H9 (cell line): ENCODE measurements at regions not wholly inside any gene's neighbourhood (a gene's known extent, or its start where the extent isn't known, plus 50 kb on each side); places are given as distances from the start of the nearest gene placed in this dataset.

Experiments used
- DNase-seq: peaks from one replicate; pipeline ENCODE4 v3.0.0-alpha.2; 2017
- H2AFZ ChIP-seq: one replicate; pipeline ENCODE4 v1.6.1; 2013; ENCODE audit warnings: mild to moderate bottlenecking, low read length, control low read depth, moderate library complexity
- H2AK5ac ChIP-seq: 2 replicates; pipeline ENCODE4 v1.6.1; 2013; ENCODE audit warnings: low read length, control low read depth, mixed read lengths; ENCODE audit not compliant: insufficient read length
- H2BK120ac ChIP-seq: one replicate; pipeline ENCODE4 v1.6.1; 2013; ENCODE audit warnings: low read depth, mild to moderate bottlenecking, low read length, control low read depth, inconsistent platforms; ENCODE audit not compliant: poor library complexity, severe bottlenecking
- H2BK12ac ChIP-seq: 2 replicates; pipeline ENCODE4 v1.6.1; 2013; ENCODE audit warnings: low read length, control low read depth, mixed read lengths, low read depth; ENCODE audit not compliant: insufficient read length
- H2BK15ac ChIP-seq: 2 replicates; pipeline ENCODE4 v1.6.1; 2013; ENCODE audit warnings: low read depth, low read length, control low read depth
- H2BK20ac ChIP-seq: one replicate; pipeline ENCODE4 v1.6.1; 2013; ENCODE audit warnings: low read depth, mild to moderate bottlenecking, low read length, control low read depth, inconsistent platforms; ENCODE audit not compliant: poor library complexity, severe bottlenecking
- H2BK5ac ChIP-seq: 2 replicates; pipeline ENCODE4 v1.6.1; 2013; ENCODE audit warnings: low read length, control low read depth, mixed read lengths; ENCODE audit not compliant: insufficient read length
- H3K14ac ChIP-seq: 2 replicates; pipeline ENCODE4 v1.6.1; 2013; ENCODE audit warnings: low read length, control low read depth; ENCODE audit not compliant: insufficient read depth
- H3K18ac ChIP-seq: 2 replicates; pipeline ENCODE4 v1.6.1; 2013; ENCODE audit warnings: low read depth, mild to moderate bottlenecking, mixed read lengths, low read length, control low read depth; ENCODE audit not compliant: insufficient read length
- H3K23ac ChIP-seq: 2 replicates; pipeline ENCODE4 v1.6.1; 2013; ENCODE audit warnings: low read length, control low read depth, mixed read lengths, low read depth; ENCODE audit not compliant: insufficient read length
- H3K23me2 ChIP-seq: 2 replicates; pipeline ENCODE4 v1.6.1; 2013; ENCODE audit warnings: low read depth, mild to moderate bottlenecking, mixed read lengths, low read length, control low read depth; ENCODE audit not compliant: insufficient read length, poor library complexity, severe bottlenecking
- H3K27ac ChIP-seq: 2 replicates; pipeline ENCODE4 v1.5.1; 2013; ENCODE audit warnings: low read length, control low read depth, mixed read lengths, low read depth; ENCODE audit not compliant: insufficient read length
- H3K27me3 ChIP-seq: 2 replicates; pipeline ENCODE4 v1.6.1; 2013; ENCODE audit warnings: low read length, control low read depth, inconsistent platforms; ENCODE audit not compliant: insufficient read depth
- H3K4ac ChIP-seq: 2 replicates; pipeline ENCODE4 v1.6.1; 2013; ENCODE audit warnings: low read depth, mild to moderate bottlenecking, control low read depth, inconsistent platforms, low read length, moderate library complexity
- H3K4me1 ChIP-seq: 2 replicates; pipeline ENCODE4 v1.6.1; 2013; ENCODE audit warnings: low read length, control low read depth, inconsistent platforms; ENCODE audit not compliant: insufficient read depth
- H3K4me2 ChIP-seq: 2 replicates; pipeline ENCODE4 v1.6.1; 2013; ENCODE audit warnings: low read length, control low read depth, mixed read lengths; ENCODE audit not compliant: insufficient read length, insufficient read depth
- H3K56ac ChIP-seq: 2 replicates; pipeline ENCODE4 v1.6.1; 2013; ENCODE audit warnings: low read depth, mild to moderate bottlenecking, mixed read lengths, low read length, control low read depth; ENCODE audit not compliant: insufficient read length
- H3K79me1 ChIP-seq: 2 replicates; pipeline ENCODE4 v1.6.1; 2013; ENCODE audit warnings: low read depth, mild to moderate bottlenecking, moderate library complexity, low read length, control low read depth, inconsistent platforms; ENCODE audit not compliant: insufficient read depth, poor library complexity, severe bottlenecking
- H3K79me2 ChIP-seq: 2 replicates; pipeline ENCODE4 v1.6.1; 2013; ENCODE audit warnings: low read length, control low read depth, inconsistent platforms; ENCODE audit not compliant: insufficient read depth
- H3K9ac ChIP-seq: 2 replicates; pipeline ENCODE4 v1.6.1; 2013; ENCODE audit warnings: low read length, control low read depth, mixed read lengths; ENCODE audit not compliant: insufficient read length; ENCODE audit errors: extremely low read depth
- H3K9me3 ChIP-seq: one replicate; pipeline ENCODE4 v1.6.1; 2013; ENCODE audit warnings: low read depth, low read length, inconsistent platforms; ENCODE audit not compliant: control insufficient read depth
- H3T11ph ChIP-seq: one replicate; pipeline ENCODE4 v1.6.1; 2013; ENCODE audit warnings: mild to moderate bottlenecking, low read length, control low read depth, inconsistent platforms
- H4K20me1 ChIP-seq: one replicate; pipeline ENCODE4 v1.6.1; 2013; ENCODE audit not compliant: control insufficient read depth, insufficient read length, insufficient read depth
- H4K5ac ChIP-seq: 2 replicates; pipeline ENCODE4 v1.6.1; 2013; ENCODE audit warnings: low read depth, mild to moderate bottlenecking, mixed read lengths, low read length, control low read depth; ENCODE audit not compliant: insufficient read length
- H4K8ac ChIP-seq: replicated peaks from 2 replicates; pipeline ENCODE4 v1.6.1; 2013; ENCODE audit warnings: low read length, control low read depth, mixed read lengths, low read depth; ENCODE audit not compliant: insufficient read length
- H4K91ac ChIP-seq: 2 replicates; pipeline ENCODE4 v1.6.1; 2013; ENCODE audit warnings: low read depth, mild to moderate bottlenecking, moderate library complexity, mixed read lengths, low read length, control low read depth; ENCODE audit not compliant: insufficient read length
- H3K27ac Mint-ChIP-seq, 3 experiments: 2 replicates in 2 of 3; 3 replicates in 1 of 3; pipeline ENCODE4 v1.8.0; 2020 to 2021; ENCODE audit warnings: mixed read lengths in 3 of 3, mild to moderate bottlenecking in 1 of 3, moderate library complexity in 1 of 3
- H3K27me3 Mint-ChIP-seq: 2 replicates; pipeline ENCODE4 v1.8.0; 2021; ENCODE audit warnings: low read depth, mild to moderate bottlenecking, moderate library complexity, mixed read lengths
- H3K36me3 Mint-ChIP-seq, 3 experiments: 2 replicates in 2 of 3; 3 replicates in 1 of 3; pipeline ENCODE4 v1.8.0; 2020 to 2021; ENCODE audit warnings: low read depth in 3 of 3, mixed read lengths in 3 of 3; ENCODE audit not compliant: insufficient read depth in 1 of 3
- H3K4me1 Mint-ChIP-seq, 2 experiments: 2 replicates each; pipeline ENCODE4 v1.8.0; 2020; ENCODE audit warnings: mixed read lengths in 2 of 2
- H3K4me3 Mint-ChIP-seq, 2 experiments: 2 replicates in 1 of 2; 3 replicates in 1 of 2; pipeline ENCODE4 v1.8.0; 2020 to 2021; ENCODE audit warnings: mild to moderate bottlenecking in 2 of 2, mixed read lengths in 2 of 2, moderate library complexity in 1 of 2
- H3K9me3 Mint-ChIP-seq, 2 experiments: 2 replicates in 1 of 2; 3 replicates in 1 of 2; pipeline ENCODE4 v1.8.0; 2020; ENCODE audit warnings: mild to moderate bottlenecking in 2 of 2, mixed read lengths in 2 of 2, moderate library complexity in 1 of 2
- WGBS: extraction: QIAGEN DNeasy Blood & Tissue Kit; methylation state at CpG from one replicate; pipeline ENCODE4 v1.1.7; 2013; ENCODE audit warnings: missing lambda C conversion rate, low lambda C conversion rate, mixed read lengths; ENCODE audit not compliant: insufficient read length; ENCODE audit errors: extremely low coverage; 5-methylcytosine and 5-hydroxymethylcytosine counted together
- TF ChIP-seq, protein P1 (sequence below): fragments of 200-600 bp; sonication (generic); conservative IDR thresholded peaks from 3 replicates; pipeline ENCODE4 v1.8.0; 2021; ENCODE audit warnings: antibody characterized with exemption, mild to moderate bottlenecking

DNA sequence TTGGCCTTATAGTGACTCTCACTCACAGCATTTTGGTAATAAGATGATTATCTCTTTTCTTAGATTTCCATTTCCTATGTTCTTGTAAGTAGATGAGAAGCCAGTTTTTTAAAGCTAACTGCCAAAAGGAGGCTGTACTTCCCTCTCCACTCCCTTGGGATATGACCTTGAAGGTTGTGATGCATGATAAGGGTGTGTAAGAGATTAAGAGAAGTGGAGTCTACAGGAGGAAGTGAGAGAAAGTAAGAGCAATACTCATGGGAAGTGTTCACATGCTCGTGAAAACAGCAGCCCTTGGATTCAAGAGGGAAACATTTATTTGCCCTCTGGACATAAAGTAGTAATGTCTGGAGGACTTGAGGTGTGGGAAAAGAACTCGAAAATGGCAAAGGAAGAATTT lies 171.5 kb downstream of the EVA1A start:
- no peak overlapping the region for H3K23ac ChIP-seq
- H3K9ac ChIP-seq, result no peak overlapping the region
- no peak overlapping the region for H3K4me2 ChIP-seq
- Mint-ChIP-seq H3K27ac (no peak overlapping the region), H3K4me3 (no peak overlapping the region), H3K36me3 (peaks cover 7 to 19% (median 8%) of the 10 kb centered on the region in 3 experiments; a peak in 5 of 7 replicates), H3K4me1 (peaks cover 0 to 6% of the 10 kb centered on the region in 2 experiments; a peak in 2 of 4 replicates), H3K9me3 (peaks cover 23 to 24% of the 10 kb centered on the region in 2 experiments), H3K27me3 (no peaks in the 10 kb centered on the region)
- no peak overlapping the region for H3K18ac ChIP-seq
- WGBS, result no CpG with 5 or more reads among the region's 2 CpGs
- H3K4ac ChIP-seq, result no peak overlapping the region
- no peak for DNase-seq
- peaks cover 6% of the 10 kb centered on the region for H3K9me3 ChIP-seq
- no peaks in the 10 kb centered on the region for H3K23me2 ChIP-seq
- H3K79me2 ChIP-seq, result no peaks in the 10 kb centered on the region
- H3K27me3 ChIP-seq, result no peaks in the 10 kb centered on the region
- H2BK120ac ChIP-seq, result no peak overlapping the region
- H4K20me1 ChIP-seq, result no peaks in the 10 kb centered on the region
- no peak overlapping the region for H3K56ac ChIP-seq
- no peak overlapping the region for H4K8ac ChIP-seq
- no peak overlapping the region for H2AFZ ChIP-seq
- no peak overlapping the region for H2BK15ac ChIP-seq
- H2BK12ac ChIP-seq, result no peak overlapping the region
- H3K27ac ChIP-seq, result no peak overlapping the region
- H3K79me1 ChIP-seq, result no peaks in the 10 kb centered on the region
- H2BK5ac ChIP-seq, result no peak overlapping the region
- H4K5ac ChIP-seq, result no peak overlapping the region
- TF ChIP-seq, protein P1, sequence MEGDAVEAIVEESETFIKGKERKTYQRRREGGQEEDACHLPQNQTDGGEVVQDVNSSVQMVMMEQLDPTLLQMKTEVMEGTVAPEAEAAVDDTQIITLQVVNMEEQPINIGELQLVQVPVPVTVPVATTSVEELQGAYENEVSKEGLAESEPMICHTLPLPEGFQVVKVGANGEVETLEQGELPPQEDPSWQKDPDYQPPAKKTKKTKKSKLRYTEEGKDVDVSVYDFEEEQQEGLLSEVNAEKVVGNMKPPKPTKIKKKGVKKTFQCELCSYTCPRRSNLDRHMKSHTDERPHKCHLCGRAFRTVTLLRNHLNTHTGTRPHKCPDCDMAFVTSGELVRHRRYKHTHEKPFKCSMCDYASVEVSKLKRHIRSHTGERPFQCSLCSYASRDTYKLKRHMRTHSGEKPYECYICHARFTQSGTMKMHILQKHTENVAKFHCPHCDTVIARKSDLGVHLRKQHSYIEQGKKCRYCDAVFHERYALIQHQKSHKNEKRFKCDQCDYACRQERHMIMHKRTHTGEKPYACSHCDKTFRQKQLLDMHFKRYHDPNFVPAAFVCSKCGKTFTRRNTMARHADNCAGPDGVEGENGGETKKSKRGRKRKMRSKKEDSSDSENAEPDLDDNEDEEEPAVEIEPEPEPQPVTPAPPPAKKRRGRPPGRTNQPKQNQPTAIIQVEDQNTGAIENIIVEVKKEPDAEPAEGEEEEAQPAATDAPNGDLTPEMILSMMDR, result no peak
- no peak overlapping the region for H4K91ac ChIP-seq
- H3K14ac ChIP-seq, result no peak overlapping the region
- H3K4me1 ChIP-seq, result no peaks in the 10 kb centered on the region
- no peak overlapping the region for H3T11ph ChIP-seq
- H2AK5ac ChIP-seq, result no peak overlapping the region
- no peak overlapping the region for H2BK20ac ChIP-seq
